ENCODE measurements at regions not wholly inside any gene's neighbourhood (a gene's known extent, or its start where the extent isn't known, plus 50 kb on each side); places are given as distances from the start of the nearest gene placed in this dataset.

GRCh38 chr4:62366939-62367338 is 1166.8 kb downstream of the ADGRL3 start:
- Histone ChIP-seq H3K23ac (ENCODE audit: low read length) (no peak overlapping the region), H4K91ac (ENCODE audit: low read depth, low read length) (no peak overlapping the region), H3K14ac (ENCODE audit: low read length) (no peak overlapping the region), H3K4ac (ENCODE audit: low read depth, low read length) (no peak overlapping the region), H3K18ac (ENCODE audit: low read length) (no peak overlapping the region), H3K4me3 (ENCODE audit: low read depth, low read length) (no peak overlapping the region), H2BK5ac (ENCODE audit: low read depth, low read length, poor library complexity) (no peak overlapping the region), H2AK5ac (ENCODE audit: low read length) (no peak overlapping the region), H3K4me2 (ENCODE audit: low read length) (no peak overlapping the region), H3K79me2 (ENCODE audit: control insufficient read depth, insufficient read depth, low read length, poor library complexity) (no peaks in the 10 kb centered on the region), H2BK120ac (ENCODE audit: insufficient read depth, low read length, poor library complexity) (no peak overlapping the region), H3K9ac (ENCODE audit: low read length) (no peak overlapping the region), H4K12ac (ENCODE audit: low read depth, low read length) (no peak overlapping the region), H3K27ac (ENCODE audit: low read depth, low read length) (no peak overlapping the region), H3K36me3 (ENCODE audit: control insufficient read depth in 1 of 2, insufficient read depth in 2 of 2, low read length in 2 of 2) (no peaks in the 10 kb centered on the region), H4K8ac (ENCODE audit: low read depth, low read length) (no peak overlapping the region), H2BK12ac (ENCODE audit: low read length) (no peak overlapping the region), H3K27me3 (ENCODE audit: insufficient read depth, low read length) (no peaks in the 10 kb centered on the region), H3K79me1 (ENCODE audit: low read length) (no peaks in the 10 kb centered on the region), H3K9me3 (ENCODE audit: insufficient read depth, low read depth, low read length) (no peaks in the 10 kb centered on the region), H2AFZ (ENCODE audit: insufficient read depth, low read length, poor library complexity) (no peak overlapping the region), H3K4me1 (ENCODE audit: control insufficient read depth in 1 of 2, insufficient read depth in 2 of 2, low read length in 2 of 2) (no peaks in the 10 kb centered on the region)
- no peak for DNase-seq

DNA sequence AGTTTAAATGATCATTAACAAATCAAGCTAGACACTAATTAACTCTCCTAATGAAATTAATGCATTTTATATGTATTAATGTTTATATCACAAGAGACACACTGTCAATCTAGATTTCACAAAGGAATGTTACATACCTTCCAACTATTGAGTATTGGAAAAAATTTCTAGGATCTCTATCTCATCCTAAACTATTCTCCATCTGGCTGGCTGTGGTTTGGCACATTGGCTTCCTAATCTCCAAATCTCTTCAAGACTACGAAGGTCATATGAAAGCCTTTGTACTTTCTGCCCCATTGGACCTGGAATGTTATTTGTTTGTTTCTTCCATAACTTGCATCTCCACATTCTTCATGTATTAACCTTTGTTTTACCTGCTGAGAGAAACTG is 1160.0 kb downstream of the ADGRL3 start:
- Histone ChIP-seq H3K9me3 (ENCODE audit: insufficient read depth, low read depth, low read length) (no peaks in the 10 kb centered on the region), H3K36me3 (ENCODE audit: control insufficient read depth in 1 of 2, insufficient read depth in 2 of 2, low read length in 2 of 2) (no peaks in the 10 kb centered on the region), H3K23ac (ENCODE audit: low read length) (no peak overlapping the region)

GRCh38 chr4:62359441-62360155 is 1159.5 kb downstream of the ADGRL3 start:
- no CpG with 5 or more reads among the region's 2 CpGs for WGBS (ENCODE audit: extremely low coverage, insufficient coverage, insufficient read length)
- no peak overlapping the region for H3K4me3 ChIP-seq (ENCODE audit: low read depth, low read length)

More for the DNA sequence above, 1160.0 kb downstream of the ADGRL3 start:
- H2BK12ac ChIP-seq (ENCODE audit: low read length) = no peak overlapping the region
- WGBS (ENCODE audit: extremely low coverage, insufficient coverage, insufficient read length) = no CpG with 5 or more reads among the region's 1 CpG
- no peak overlapping the region for H3K4me2 ChIP-seq (ENCODE audit: low read length)
- H2AFZ ChIP-seq (ENCODE audit: insufficient read depth, low read length, poor library complexity) = no peak overlapping the region
- H4K91ac ChIP-seq (ENCODE audit: low read depth, low read length) = no peak overlapping the region
- no peak overlapping the region for H3K4ac ChIP-seq (ENCODE audit: low read depth, low read length)
- no peak overlapping the region for H4K8ac ChIP-seq (ENCODE audit: low read depth, low read length)
- H3K4me1 ChIP-seq (ENCODE audit: control insufficient read depth in 1 of 2, insufficient read depth in 2 of 2, low read length in 2 of 2) = peaks cover 6% of the 10 kb centered on the region in 2 experiments
- H3K27ac ChIP-seq (ENCODE audit: low read depth, low read length) = no peak overlapping the region
- H3K4me3 ChIP-seq (ENCODE audit: low read depth, low read length) = no peak overlapping the region
- no peak overlapping the region for H2BK120ac ChIP-seq (ENCODE audit: insufficient read depth, low read length, poor library complexity)
- no peak overlapping the region for H3K18ac ChIP-seq (ENCODE audit: low read length)
- DNase-seq = no peak
- no peak overlapping the region for H4K12ac ChIP-seq (ENCODE audit: low read depth, low read length)
- H2BK5ac ChIP-seq (ENCODE audit: low read depth, low read length, poor library complexity) = no peak overlapping the region
- H3K14ac ChIP-seq (ENCODE audit: low read length) = no peak overlapping the region
- no peak overlapping the region for H3K9ac ChIP-seq (ENCODE audit: low read length)
- no peaks in the 10 kb centered on the region for H3K79me2 ChIP-seq (ENCODE audit: control insufficient read depth, insufficient read depth, low read length, poor library complexity)
- H2AK5ac ChIP-seq (ENCODE audit: low read length) = no peak overlapping the region
- H3K79me1 ChIP-seq (ENCODE audit: low read length) = no peaks in the 10 kb centered on the region
- H3K27me3 ChIP-seq (ENCODE audit: insufficient read depth, low read length) = no peaks in the 10 kb centered on the region

DNA sequence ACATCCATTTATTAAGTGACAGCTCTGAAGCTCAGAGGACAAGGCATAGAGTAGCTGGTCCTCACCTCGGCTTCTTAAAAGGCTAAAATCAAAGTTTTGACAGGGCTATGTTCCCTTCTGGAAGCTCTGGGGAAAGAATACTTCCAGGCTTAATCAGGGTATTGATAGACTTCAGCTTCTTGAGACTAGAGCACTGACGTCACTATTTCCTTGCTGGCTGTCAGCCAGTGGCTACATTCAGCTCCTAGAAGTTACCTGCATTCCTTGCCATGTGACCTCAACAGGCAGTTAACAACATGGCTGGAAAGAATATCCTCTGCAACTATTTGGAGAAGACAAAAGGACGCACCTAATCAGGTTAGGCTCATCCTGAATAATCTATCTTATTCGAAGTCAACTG is 1144.8 kb downstream of the ADGRL3 start:
- H3K36me3 ChIP-seq (ENCODE audit: control insufficient read depth in 1 of 2, insufficient read depth in 2 of 2, low read length in 2 of 2) = no peaks in the 10 kb centered on the region
- no peak for DNase-seq
- H3K79me1 ChIP-seq (ENCODE audit: low read length) = no peaks in the 10 kb centered on the region
- H3K27me3 ChIP-seq (ENCODE audit: insufficient read depth, low read length) = no peaks in the 10 kb centered on the region
- no peak overlapping the region for H2AK5ac ChIP-seq (ENCODE audit: low read length)
- WGBS (ENCODE audit: extremely low coverage, insufficient coverage, insufficient read length) = no CpG with 5 or more reads among the region's 4 CpGs
- H3K27ac ChIP-seq (ENCODE audit: low read depth, low read length) = no peak overlapping the region
- H3K23ac ChIP-seq (ENCODE audit: low read length) = no peak overlapping the region
- no peak overlapping the region for H2BK120ac ChIP-seq (ENCODE audit: insufficient read depth, low read length, poor library complexity)
- H4K12ac ChIP-seq (ENCODE audit: low read depth, low read length) = no peak overlapping the region
- H4K91ac ChIP-seq (ENCODE audit: low read depth, low read length) = no peak overlapping the region
- no peak overlapping the region for H2BK12ac ChIP-seq (ENCODE audit: low read length)
- H3K4me2 ChIP-seq (ENCODE audit: low read length) = no peak overlapping the region
- H3K4me3 ChIP-seq (ENCODE audit: low read depth, low read length) = no peak overlapping the region
- no peak overlapping the region for H3K9ac ChIP-seq (ENCODE audit: low read length)
- no peak overlapping the region for H4K8ac ChIP-seq (ENCODE audit: low read depth, low read length)
- H3K4ac ChIP-seq (ENCODE audit: low read depth, low read length) = no peak overlapping the region
- H3K14ac ChIP-seq (ENCODE audit: low read length) = no peak overlapping the region
- H3K4me1 ChIP-seq (ENCODE audit: control insufficient read depth in 1 of 2, insufficient read depth in 2 of 2, low read length in 2 of 2) = no peaks in the 10 kb centered on the region
- no peak overlapping the region for H2AFZ ChIP-seq (ENCODE audit: insufficient read depth, low read length, poor library complexity)
- H2BK5ac ChIP-seq (ENCODE audit: low read depth, low read length, poor library complexity) = no peak overlapping the region
- peaks cover 1% of the 10 kb centered on the region for H3K9me3 ChIP-seq (ENCODE audit: insufficient read depth, low read depth, low read length)
- H3K79me2 ChIP-seq (ENCODE audit: control insufficient read depth, insufficient read depth, low read length, poor library complexity) = no peaks in the 10 kb centered on the region
- no peak overlapping the region for H3K18ac ChIP-seq (ENCODE audit: low read length)

More at GRCh38 chr4:62359441-62360155, 1159.5 kb downstream of the ADGRL3 start:
- Histone ChIP-seq H3K14ac (ENCODE audit: low read length) (no peak overlapping the region), H4K12ac (ENCODE audit: low read depth, low read length) (no peak overlapping the region), H3K27me3 (ENCODE audit: insufficient read depth, low read length) (no peaks in the 10 kb centered on the region), H3K18ac (ENCODE audit: low read length) (no peak overlapping the region), H4K91ac (ENCODE audit: low read depth, low read length) (no peak overlapping the region), H3K79me2 (ENCODE audit: control insufficient read depth, insufficient read depth, low read length, poor library complexity) (no peaks in the 10 kb centered on the region), H3K9ac (ENCODE audit: low read length) (no peak overlapping the region), H3K4me2 (ENCODE audit: low read length) (no peak overlapping the region), H2BK120ac (ENCODE audit: insufficient read depth, low read length, poor library complexity) (no peak overlapping the region), H3K9me3 (ENCODE audit: insufficient read depth, low read depth, low read length) (no peaks in the 10 kb centered on the region), H3K4ac (ENCODE audit: low read depth, low read length) (no peak overlapping the region), H2BK5ac (ENCODE audit: low read depth, low read length, poor library complexity) (no peak overlapping the region), H3K79me1 (ENCODE audit: low read length) (no peaks in the 10 kb centered on the region), H4K8ac (ENCODE audit: low read depth, low read length) (no peak overlapping the region), H2AFZ (ENCODE audit: insufficient read depth, low read length, poor library complexity) (no peak overlapping the region), H3K27ac (ENCODE audit: low read depth, low read length) (no peak overlapping the region), H3K36me3 (ENCODE audit: control insufficient read depth in 1 of 2, insufficient read depth in 2 of 2, low read length in 2 of 2) (no peaks in the 10 kb centered on the region), H3K23ac (ENCODE audit: low read length) (no peak overlapping the region), H2BK12ac (ENCODE audit: low read length) (no peak overlapping the region), H2AK5ac (ENCODE audit: low read length) (no peak overlapping the region), H3K4me1 (ENCODE audit: control insufficient read depth in 1 of 2, insufficient read depth in 2 of 2, low read length in 2 of 2) (peaks cover 6% of the 10 kb centered on the region in 2 experiments)
- DNase-seq = no peak

Data from trophoblast cell (in vitro differentiated cells and primary cell).